Tibial artery (tissue), 4 donors: ENCODE measurements at regions not wholly inside any gene's neighbourhood (a gene's known extent, or its start where the extent isn't known, plus 50 kb on each side); places are given as distances from the start of the nearest gene placed in this dataset.

Experiments
- DNase-seq, 2 donors: peaks; one replicate each; pipeline ENCODE4 v3.0.0-alpha.2; 2019
- H3K27ac ChIP-seq, 2 donors: fragments of 200-600 bp; sonication (generic) in 1 of 2; 1 replicate in 1 of 2; 2 replicates in 1 of 2; pipeline ENCODE4 v1.5.1; 2018 to 2019; ENCODE audit warnings: mild to moderate bottlenecking in 1 of 2
- H3K27me3 ChIP-seq, 2 donors: fragments of 200-600 bp; sonication (generic) in 1 of 2; one replicate each; pipeline versions ENCODE4 v1.5.1 to v1.6.0; 2016 to 2019
- H3K36me3 ChIP-seq, 3 donors: fragments of 200-600 bp; sonication (generic) in 2 of 3; one replicate each; pipeline ENCODE4 v1.5.1; 2016 to 2019; ENCODE audit warnings: mild to moderate bottlenecking in 2 of 3
- H3K4me1 ChIP-seq, 4 donors: fragments of 200-600 bp; sonication (generic) in 2 of 4; 1 replicate in 3 of 4; 2 replicates in 1 of 4; pipeline ENCODE4 v1.5.1; 2016 to 2019
- H3K4me3 ChIP-seq, 2 donors: fragments of 200-600 bp; sonication (generic) in 1 of 2; 1 replicate in 1 of 2; 2 replicates in 1 of 2; pipeline ENCODE4 v1.5.1; 2018 to 2019; ENCODE audit warnings: mild to moderate bottlenecking in 2 of 2
- H3K9me3 ChIP-seq, 3 donors: fragments of 200-600 bp; sonication (generic) in 1 of 3; one replicate each; pipeline ENCODE4 v1.5.1; 2016 to 2019
- intact Hi-C: fragments of 100-400 bp; cut with DNase I; formaldehyde crosslinking; loops from one replicate; pipeline ENCODE4 v1.15.0; 2023; ENCODE audit warnings: low total_unique reads
- TF ChIP-seq, protein P1 (sequence below), 2 experiments: fragments of 200-600 bp in 1 of 2; fragments of 450-650 bp in 1 of 2; IDR thresholded peaks; one replicate each; pipeline ENCODE4 v1.5.1; 2017 to 2019; ENCODE audit warnings: antibody characterized with exemption in 2 of 2, mild to moderate bottlenecking in 1 of 2, moderate library complexity in 1 of 2

DNA sequence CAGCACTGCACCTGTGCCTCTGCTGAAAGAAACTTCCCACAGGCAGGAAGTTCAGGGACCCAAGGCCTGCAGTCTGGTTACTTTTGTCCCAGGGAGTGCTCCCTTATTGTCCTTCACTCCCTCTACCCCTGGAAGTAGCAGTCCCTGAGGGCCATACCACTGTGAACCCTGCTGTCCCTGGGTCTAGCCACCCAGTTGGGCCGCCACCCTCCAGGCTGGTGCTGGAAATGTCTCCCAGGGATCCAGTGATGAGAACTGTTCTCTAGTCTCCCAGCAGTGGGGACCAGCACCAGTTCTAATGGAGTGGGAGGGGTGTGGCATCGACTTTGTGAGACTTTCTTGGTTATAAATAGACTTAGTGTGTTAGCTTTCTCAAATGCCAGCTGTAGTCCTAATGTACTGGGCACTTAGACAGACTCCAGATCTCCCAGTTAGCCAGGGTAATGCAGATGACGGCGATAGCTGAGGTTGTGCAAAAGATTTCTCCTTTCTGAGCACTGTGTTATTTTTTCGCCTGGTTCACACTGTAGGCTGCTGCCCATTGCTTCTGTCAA lies 462.5 kb downstream of the CDH26 start:
- TF ChIP-seq, protein P1, sequence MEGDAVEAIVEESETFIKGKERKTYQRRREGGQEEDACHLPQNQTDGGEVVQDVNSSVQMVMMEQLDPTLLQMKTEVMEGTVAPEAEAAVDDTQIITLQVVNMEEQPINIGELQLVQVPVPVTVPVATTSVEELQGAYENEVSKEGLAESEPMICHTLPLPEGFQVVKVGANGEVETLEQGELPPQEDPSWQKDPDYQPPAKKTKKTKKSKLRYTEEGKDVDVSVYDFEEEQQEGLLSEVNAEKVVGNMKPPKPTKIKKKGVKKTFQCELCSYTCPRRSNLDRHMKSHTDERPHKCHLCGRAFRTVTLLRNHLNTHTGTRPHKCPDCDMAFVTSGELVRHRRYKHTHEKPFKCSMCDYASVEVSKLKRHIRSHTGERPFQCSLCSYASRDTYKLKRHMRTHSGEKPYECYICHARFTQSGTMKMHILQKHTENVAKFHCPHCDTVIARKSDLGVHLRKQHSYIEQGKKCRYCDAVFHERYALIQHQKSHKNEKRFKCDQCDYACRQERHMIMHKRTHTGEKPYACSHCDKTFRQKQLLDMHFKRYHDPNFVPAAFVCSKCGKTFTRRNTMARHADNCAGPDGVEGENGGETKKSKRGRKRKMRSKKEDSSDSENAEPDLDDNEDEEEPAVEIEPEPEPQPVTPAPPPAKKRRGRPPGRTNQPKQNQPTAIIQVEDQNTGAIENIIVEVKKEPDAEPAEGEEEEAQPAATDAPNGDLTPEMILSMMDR (IDR thresholded peaks at IDR 0.05) = no peak
- intact Hi-C loops = no loop called here
- Histone ChIP-seq H3K36me3 (no peaks in the 10 kb centered on the region), H3K27ac (no peak overlapping the region), H3K4me1 (no peaks in the 10 kb centered on the region), H3K9me3 (no peaks in the 10 kb centered on the region), H3K4me3 (no peak overlapping the region), H3K27me3 (no peaks in the 10 kb centered on the region)
- no peak for DNase-seq

DNA sequence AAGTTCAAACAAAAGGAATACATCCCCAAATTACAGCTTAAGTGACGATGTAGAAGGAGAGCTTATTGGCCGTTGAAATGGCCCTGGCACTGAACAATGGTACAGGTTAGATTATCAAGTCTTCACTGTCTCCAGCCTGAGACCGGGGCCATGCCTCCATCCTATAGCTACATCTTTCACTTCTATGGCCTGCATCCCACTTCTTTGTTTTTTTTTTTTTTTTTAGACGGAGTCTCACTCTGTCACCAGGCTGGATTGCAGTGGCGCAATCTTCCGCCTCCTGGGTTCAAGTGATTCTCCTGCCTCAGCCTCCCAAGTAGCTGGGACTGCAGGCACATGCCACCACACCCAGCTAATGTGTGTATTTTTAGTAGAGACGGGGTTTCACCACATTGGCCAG lies 464.6 kb downstream of the CDH26 start:
- H3K9me3 ChIP-seq = no peaks in the 10 kb centered on the region
- intact Hi-C loops = no loop called here
- TF ChIP-seq, protein P1 (IDR thresholded peaks at IDR 0.05) = no peak
- H3K27ac ChIP-seq = no peak overlapping the region
- H3K4me1 ChIP-seq = no peaks in the 10 kb centered on the region
- H3K4me3 ChIP-seq = no peak overlapping the region
- H3K27me3 ChIP-seq = no peaks in the 10 kb centered on the region
- DNase-seq = no peak
- H3K36me3 ChIP-seq = no peaks in the 10 kb centered on the region

DNA sequence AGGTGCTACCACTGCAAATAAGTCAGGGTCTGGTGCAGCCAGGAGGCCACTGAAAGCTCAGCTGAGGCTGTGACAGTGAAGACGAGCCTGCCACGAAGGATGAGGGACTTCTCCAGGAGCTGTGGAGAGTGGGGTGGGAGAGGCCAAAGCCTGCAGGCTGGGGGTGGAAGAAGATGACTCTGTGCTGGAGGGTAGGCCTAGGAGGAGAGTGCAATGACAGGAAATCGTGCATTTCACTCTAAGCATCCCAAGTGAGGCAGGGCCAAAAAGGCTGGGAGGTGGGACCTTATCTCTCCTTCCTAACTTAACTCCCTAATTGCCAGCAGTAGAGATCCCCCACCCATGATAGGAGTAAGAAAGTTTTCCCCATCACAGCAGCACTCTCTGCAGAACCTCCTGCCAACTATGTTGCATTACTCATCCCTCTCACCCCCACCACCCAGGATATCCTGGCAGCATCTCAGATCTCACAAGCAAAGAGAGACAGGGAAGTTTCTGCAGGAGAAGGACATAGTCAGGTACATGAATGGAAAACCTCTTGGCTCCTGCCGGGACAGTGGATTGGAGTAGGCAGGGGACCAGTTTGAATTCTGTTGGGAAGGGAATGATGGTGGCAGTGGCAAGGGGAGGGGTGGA lies 466.2 kb downstream of the CDH26 start:
- Histone ChIP-seq H3K9me3 (no peaks in the 10 kb centered on the region), H3K4me3 (no peak overlapping the region), H3K36me3 (no peaks in the 10 kb centered on the region), H3K27me3 (no peaks in the 10 kb centered on the region), H3K4me1 (no peaks in the 10 kb centered on the region), H3K27ac (no peak overlapping the region)
- TF ChIP-seq, protein P1 (IDR thresholded peaks at IDR 0.05) = no peak
- intact Hi-C loops = no loop called here
- no peak for DNase-seq

DNA sequence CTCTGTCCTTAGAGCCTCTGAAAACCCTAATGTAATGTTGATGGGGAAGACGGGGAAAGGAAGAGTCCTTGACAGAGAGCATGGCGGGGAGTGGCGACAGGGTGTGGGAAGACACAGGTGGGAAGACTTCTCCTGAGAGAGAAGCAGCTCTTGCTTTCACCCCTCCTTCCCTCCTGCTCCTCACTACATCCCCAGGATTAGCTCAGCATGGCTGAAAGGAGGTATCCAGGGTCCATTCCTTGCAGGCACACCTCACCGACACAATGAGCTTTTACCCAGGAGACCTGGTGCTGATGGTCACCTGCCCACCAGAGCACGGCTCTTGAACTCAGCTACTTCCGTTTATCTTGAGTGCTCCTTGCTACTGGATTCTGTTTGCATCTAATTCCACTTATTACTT lies 469.3 kb downstream of the CDH26 start:
- no peaks in the 10 kb centered on the region for H3K4me1 ChIP-seq
- H3K27ac ChIP-seq = no peak overlapping the region
- no peaks in the 10 kb centered on the region for H3K9me3 ChIP-seq
- TF ChIP-seq, protein P1 (IDR thresholded peaks at IDR 0.05) = no peak
- H3K27me3 ChIP-seq = no peaks in the 10 kb centered on the region
- H3K36me3 ChIP-seq = no peaks in the 10 kb centered on the region
- no peak overlapping the region for H3K4me3 ChIP-seq
- intact Hi-C loops = no loop called here
- no peak for DNase-seq

DNA sequence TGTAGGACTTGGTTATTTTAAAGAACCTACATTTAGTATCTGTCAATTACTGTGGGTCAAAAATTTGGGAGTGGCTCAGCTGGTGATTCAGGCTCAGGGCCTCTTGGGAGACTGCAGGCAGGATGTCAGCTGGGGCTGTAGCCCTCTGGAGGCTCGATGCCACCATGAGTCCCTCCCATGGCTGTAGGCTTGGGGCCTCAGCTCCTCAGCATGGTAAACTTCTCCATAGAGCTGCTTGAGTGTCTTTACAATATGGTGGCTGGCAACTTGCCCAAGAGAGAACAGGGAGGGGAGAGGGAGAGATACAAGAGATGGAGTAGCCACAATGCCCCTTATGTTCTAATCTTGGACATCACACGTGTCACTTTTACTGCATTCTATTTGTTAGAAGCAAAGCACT lies 470.4 kb downstream of the CDH26 start:
- no peaks in the 10 kb centered on the region for H3K4me1 ChIP-seq
- H3K4me3 ChIP-seq = no peak overlapping the region
- H3K36me3 ChIP-seq = no peaks in the 10 kb centered on the region
- DNase-seq = no peak
- H3K27me3 ChIP-seq = no peaks in the 10 kb centered on the region
- intact Hi-C loops = no loop called here
- TF ChIP-seq, protein P1 (IDR thresholded peaks at IDR 0.05) = no peak
- no peaks in the 10 kb centered on the region for H3K9me3 ChIP-seq
- H3K27ac ChIP-seq = no peak overlapping the region
